ENCODE measurements at regions not wholly inside any gene's neighbourhood (a gene's known extent, or its start where the extent isn't known, plus 50 kb on each side); places are given as distances from the start of the nearest gene placed in this dataset.

DNA sequence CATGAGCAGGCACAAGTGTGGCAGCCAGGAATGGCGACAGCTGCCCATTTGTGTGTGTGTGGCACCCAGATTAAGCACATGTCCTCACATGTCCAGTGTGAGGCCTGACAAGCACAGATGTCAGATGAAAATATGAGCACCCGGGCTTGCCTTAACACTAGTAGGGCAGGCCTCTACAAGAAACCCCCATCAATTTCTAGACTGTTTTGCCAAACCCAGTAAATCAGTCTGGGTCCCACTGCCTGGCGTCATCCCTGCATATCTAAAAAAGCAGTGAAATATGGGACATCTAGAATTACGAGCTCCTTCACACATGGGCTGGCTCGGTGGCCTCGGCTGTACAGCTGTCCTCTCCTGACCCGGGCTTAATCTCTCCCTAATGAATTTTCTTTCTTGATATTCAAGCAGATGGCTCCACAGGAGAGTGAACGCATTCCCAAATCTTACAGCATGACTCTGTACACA, 432.7 kb downstream of the FOXO1 start:
- H3K27me3 ChIP-seq (ENCODE audit: control insufficient read depth, insufficient read depth, low read length) = no peaks in the 10 kb centered on the region
- TF ChIP-seq, protein P1, sequence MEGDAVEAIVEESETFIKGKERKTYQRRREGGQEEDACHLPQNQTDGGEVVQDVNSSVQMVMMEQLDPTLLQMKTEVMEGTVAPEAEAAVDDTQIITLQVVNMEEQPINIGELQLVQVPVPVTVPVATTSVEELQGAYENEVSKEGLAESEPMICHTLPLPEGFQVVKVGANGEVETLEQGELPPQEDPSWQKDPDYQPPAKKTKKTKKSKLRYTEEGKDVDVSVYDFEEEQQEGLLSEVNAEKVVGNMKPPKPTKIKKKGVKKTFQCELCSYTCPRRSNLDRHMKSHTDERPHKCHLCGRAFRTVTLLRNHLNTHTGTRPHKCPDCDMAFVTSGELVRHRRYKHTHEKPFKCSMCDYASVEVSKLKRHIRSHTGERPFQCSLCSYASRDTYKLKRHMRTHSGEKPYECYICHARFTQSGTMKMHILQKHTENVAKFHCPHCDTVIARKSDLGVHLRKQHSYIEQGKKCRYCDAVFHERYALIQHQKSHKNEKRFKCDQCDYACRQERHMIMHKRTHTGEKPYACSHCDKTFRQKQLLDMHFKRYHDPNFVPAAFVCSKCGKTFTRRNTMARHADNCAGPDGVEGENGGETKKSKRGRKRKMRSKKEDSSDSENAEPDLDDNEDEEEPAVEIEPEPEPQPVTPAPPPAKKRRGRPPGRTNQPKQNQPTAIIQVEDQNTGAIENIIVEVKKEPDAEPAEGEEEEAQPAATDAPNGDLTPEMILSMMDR (IDR thresholded peaks at IDR 0.05; ENCODE audit: insufficient read depth, low read depth, low read length) = no peak
- POLR2A ChIA-PET = no interaction called here
- no peak for DNase-seq (ENCODE audit: low read depth)
- no peaks in the 10 kb centered on the region for H3K36me3 ChIP-seq (ENCODE audit: control insufficient read depth, insufficient read depth, low read length)
- CTCF ChIA-PET = no interaction called here
- H3K4me3 ChIP-seq (ENCODE audit: low read depth, low read length) = no peak overlapping the region

DNA sequence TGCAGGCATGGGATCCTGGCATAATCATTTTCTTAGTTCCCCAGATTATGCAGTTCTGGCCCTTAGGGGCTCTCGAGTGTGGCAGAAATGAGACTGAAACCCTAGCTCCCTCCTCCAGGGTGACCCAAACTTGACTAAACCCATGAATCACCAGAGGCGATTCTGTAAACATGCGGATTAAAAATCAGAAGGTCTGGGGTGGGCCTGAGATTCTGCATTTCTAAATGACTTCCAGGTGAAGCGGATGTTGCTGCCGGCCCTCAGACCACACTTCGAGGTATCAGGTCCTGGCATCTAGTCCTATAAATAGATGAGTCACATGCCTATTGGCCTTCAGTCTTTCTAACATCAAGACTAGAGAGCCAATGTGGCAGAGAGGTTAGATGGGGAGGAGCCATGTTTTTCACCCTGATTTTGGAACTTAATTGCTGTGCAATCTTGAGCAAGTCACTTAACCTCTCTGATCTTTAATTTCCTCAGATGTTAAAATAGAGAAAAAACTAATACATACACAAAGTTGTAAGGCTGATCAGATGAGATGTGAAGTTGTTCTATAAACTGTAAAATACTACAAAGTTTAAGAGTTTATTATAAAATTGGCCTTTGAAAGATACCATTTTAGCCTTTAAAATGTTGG, 431.2 kb downstream of the FOXO1 start:
- no peak for DNase-seq (ENCODE audit: low read depth)
- Histone ChIP-seq H3K36me3 (ENCODE audit: control insufficient read depth, insufficient read depth, low read length) (no peaks in the 10 kb centered on the region), H3K4me3 (ENCODE audit: low read depth, low read length) (no peak overlapping the region), H3K27me3 (ENCODE audit: control insufficient read depth, insufficient read depth, low read length) (no peaks in the 10 kb centered on the region)
- TF ChIP-seq, protein P1 (IDR thresholded peaks at IDR 0.05; ENCODE audit: insufficient read depth, low read depth, low read length) = no peak
- POLR2A ChIA-PET = no interaction called here
- CTCF ChIA-PET = no interaction called here

DNA sequence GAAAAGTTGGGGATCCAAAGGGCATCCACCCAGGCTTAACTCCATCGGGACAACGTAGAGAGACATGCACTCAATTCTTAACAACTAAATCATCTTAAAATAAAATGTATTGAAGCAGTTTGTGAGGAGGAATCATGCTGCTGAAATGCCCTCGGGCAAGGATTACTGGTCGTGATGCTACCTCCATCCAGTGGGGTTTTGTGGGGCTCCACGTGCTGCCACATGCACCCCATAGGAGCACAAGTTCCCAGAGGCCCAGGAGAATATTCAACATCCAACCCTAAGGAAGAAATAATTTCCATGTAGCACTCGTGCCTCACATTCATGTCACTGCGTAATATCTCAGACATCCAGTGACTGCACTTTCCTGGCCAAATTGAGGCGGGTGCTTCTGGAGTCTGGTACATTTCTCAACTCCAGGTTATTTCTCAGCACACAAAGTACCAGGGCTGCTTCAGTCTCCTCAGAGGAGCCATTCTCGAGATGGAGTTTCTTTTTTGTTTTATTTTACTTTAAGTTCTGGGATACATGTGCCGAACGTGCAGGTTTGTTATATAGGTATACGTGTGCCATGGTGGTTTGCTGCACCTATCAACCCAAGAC, 429.8 kb downstream of the FOXO1 start:
- TF ChIP-seq, protein P1 (IDR thresholded peaks at IDR 0.05; ENCODE audit: insufficient read depth, low read depth, low read length) = no peak
- DNase-seq (ENCODE audit: low read depth) = no peak
- Histone ChIP-seq H3K36me3 (ENCODE audit: control insufficient read depth, insufficient read depth, low read length) (no peaks in the 10 kb centered on the region), H3K27me3 (ENCODE audit: control insufficient read depth, insufficient read depth, low read length) (no peaks in the 10 kb centered on the region), H3K4me3 (ENCODE audit: low read depth, low read length) (no peak overlapping the region)
- POLR2A ChIA-PET = no interaction called here
- CTCF ChIA-PET = no interaction called here

DNA sequence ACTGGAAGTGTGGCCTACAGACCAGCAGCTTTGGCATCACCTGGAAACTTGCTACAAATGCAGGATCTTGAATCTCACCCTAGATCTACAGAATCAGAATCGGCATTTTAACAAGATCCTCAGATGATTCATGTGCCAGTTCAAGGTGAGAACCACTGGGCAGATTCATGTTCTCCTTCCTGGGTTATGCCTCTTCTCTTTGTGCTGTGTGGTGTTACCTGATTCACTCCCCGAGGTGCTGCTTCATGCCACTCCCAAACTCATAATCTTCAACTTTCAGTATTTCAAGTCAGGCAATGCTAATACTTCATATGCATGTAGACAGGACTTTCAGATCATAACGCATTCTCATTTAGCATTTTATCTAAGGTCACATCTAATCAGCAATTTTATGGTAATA, 427.7 kb downstream of the FOXO1 start:
- no peak for DNase-seq (ENCODE audit: low read depth)
- CTCF ChIA-PET = interaction anchor here (1.6 kb wide), 1 partner anchor 12 kb away, joined by 4 read pairs; no protein-coding TSS in a partner anchor
- H3K4me3 ChIP-seq (ENCODE audit: low read depth, low read length) = no peak overlapping the region
- TF ChIP-seq, protein P1 (IDR thresholded peaks at IDR 0.05; ENCODE audit: insufficient read depth, low read depth, low read length) = no peak
- POLR2A ChIA-PET = no interaction called here
- H3K36me3 ChIP-seq (ENCODE audit: control insufficient read depth, insufficient read depth, low read length) = no peaks in the 10 kb centered on the region
- H3K27me3 ChIP-seq (ENCODE audit: control insufficient read depth, insufficient read depth, low read length) = 0 out of 2 replicates have a peak, but pooled peaks cover 1% of the 10 kb centered on the region

DNA sequence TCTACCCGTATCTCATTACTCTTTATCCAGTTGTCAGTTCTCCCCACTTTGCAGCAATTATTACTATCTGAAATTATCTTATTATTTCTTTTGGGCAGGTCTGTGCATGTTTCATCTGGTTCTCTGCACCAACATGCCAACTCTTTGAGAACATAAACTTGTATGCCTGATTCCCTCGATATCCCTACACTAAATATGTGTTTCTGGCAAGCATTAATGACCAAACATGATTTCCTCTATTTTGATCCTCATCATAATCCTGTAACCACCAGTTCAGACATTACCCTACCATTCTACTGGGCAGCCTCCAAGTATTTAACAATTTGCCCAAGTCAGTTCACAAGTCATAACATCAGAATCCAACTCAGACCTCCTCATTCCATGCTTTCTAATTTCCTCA, 426.1 kb downstream of the FOXO1 start:
- Histone ChIP-seq H3K27me3 (ENCODE audit: control insufficient read depth, insufficient read depth, low read length) (0 out of 2 replicates have a peak, but pooled peaks cover 1% of the 10 kb centered on the region), H3K4me3 (ENCODE audit: low read depth, low read length) (no peak overlapping the region), H3K36me3 (ENCODE audit: control insufficient read depth, insufficient read depth, low read length) (no peaks in the 10 kb centered on the region)
- CTCF ChIA-PET = interaction anchor here (1.6 kb wide), 1 partner anchor 14 kb away, joined by 4 read pairs; no protein-coding TSS in a partner anchor
- POLR2A ChIA-PET = no interaction called here
- TF ChIP-seq, protein P1 (IDR thresholded peaks at IDR 0.05; ENCODE audit: insufficient read depth, low read depth, low read length) = no peak
- DNase-seq (ENCODE audit: low read depth) = no peak
